ENCODE measurements at regions not wholly inside any gene's neighbourhood (a gene's known extent, or its start where the extent isn't known, plus 50 kb on each side); places are given as distances from the start of the nearest gene placed in this dataset.

GRCh38 chr10:23981520-23982309, 227.2 kb upstream of the KIAA1217 start:
- 85% methylated on average over 3 of the region's 3 CpGs; no CpG with 5 or more reads in 1 of the 2 experiments for WGBS, 2 experiments (ENCODE audit: extremely low coverage in 1 of 2, insufficient coverage in 1 of 2, insufficient read length in 1 of 2, insufficient replicate concordance in 2 of 2, low coverage in 1 of 2, low lambda C conversion rate in 2 of 2, missing lambda C conversion rate in 1 of 2)
- H3K56ac ChIP-seq (replicated peaks; ENCODE audit: insufficient read length, low read depth, low read length), result no peak overlapping the region
- H2AK5ac ChIP-seq (ENCODE audit: low read depth, low read length), result no peak overlapping the region
- H4K20me1 ChIP-seq (replicated peaks in 1 of 2; ENCODE audit: control insufficient read depth in 1 of 2, insufficient read depth in 2 of 2, low read length in 2 of 2), result no peaks in the 10 kb centered on the region
- POLR2A ChIA-PET (ENCODE audit: partially characterized antibody), result no interaction called here
- DNase-seq (ENCODE audit: low read depth in 1 of 2, low spot score in 2 of 2) (no peak), FAIRE-seq (no peak)
- no peaks in the 10 kb centered on the region for H3K79me1 ChIP-seq (ENCODE audit: low read depth, low read length)
- H3K18ac ChIP-seq (ENCODE audit: extremely low read depth, low read length), result no peak overlapping the region
- H3K23me2 ChIP-seq (ENCODE audit: low read depth, low read length), result no peaks in the 10 kb centered on the region
- H3K4me2 ChIP-seq (ENCODE audit: insufficient read depth in 1 of 2, low read depth in 2 of 2, low read length in 2 of 2), result no peak overlapping the region
- H2BK12ac ChIP-seq (ENCODE audit: low read depth, low read length), result no peak overlapping the region
- no peak overlapping the region for H3K27ac ChIP-seq (ENCODE audit: low read depth, low read length)
- H3K23ac ChIP-seq (ENCODE audit: insufficient read length), result no peak overlapping the region
- no peak overlapping the region for H2BK15ac ChIP-seq (ENCODE audit: low read length)
- H3K14ac ChIP-seq (ENCODE audit: insufficient read length), result no peak overlapping the region
- H3K36me3 ChIP-seq (ENCODE audit: control insufficient read depth in 2 of 4, insufficient read depth in 4 of 4, low read length in 3 of 4), result no peaks in the 10 kb centered on the region
- H2BK120ac ChIP-seq (replicated peaks; ENCODE audit: low read depth, low read length), result no peak overlapping the region
- TF ChIP-seq CTCF (IDR thresholded peaks at IDR 0.05; ENCODE audit: control extremely low read depth in 1 of 3, insufficient read depth in 1 of 3, low read depth in 1 of 3, low read length in 3 of 3), result peak in 1 of 3 experiments; percentile 13; a peak in 1 of 4 replicates
- no peak for TF ChIP-seq RNF2 (IDR thresholded peaks at IDR 0.05; ENCODE audit: borderline replicate concordance, low read depth, low read length, missing control alignments, poor library complexity, severe bottlenecking)
- no peak overlapping the region for H4K8ac ChIP-seq (ENCODE audit: extremely low read depth, insufficient read depth, low read length)
- CTCF ChIA-PET (ENCODE audit: partially characterized antibody), result interaction anchor here (0.5 to 1.8 kb wide), 12 partner anchors 12 to 918 kb away, joined by 3 to 5 read pairs (median 3); no protein-coding TSS in a partner anchor
- H3K4me1 ChIP-seq (replicated peaks in 1 of 4; ENCODE audit: control insufficient read depth in 3 of 4, insufficient read depth in 4 of 4, low read length in 3 of 4), result peaks cover 0 to 2% (median 0%) of the 10 kb centered on the region in 4 experiments; a peak in 1 of 7 replicates
- H3K4ac ChIP-seq (replicated peaks; ENCODE audit: insufficient read length, low read depth, low read length), result no peak overlapping the region
- H2BK5ac ChIP-seq (ENCODE audit: low read depth, low read length), result no peak overlapping the region
- no peaks in the 10 kb centered on the region for H3K9me3 ChIP-seq (ENCODE audit: insufficient read depth in 2 of 2, low read depth in 1 of 2, low read length in 1 of 2)
- no peaks in the 10 kb centered on the region for H3K27me3 ChIP-seq (replicated peaks in 1 of 4; ENCODE audit: control insufficient read depth in 3 of 4, extremely low read depth in 1 of 4, insufficient read depth in 3 of 4, low read length in 3 of 4)
- H2AFZ ChIP-seq (ENCODE audit: low read length), result peak overlapping the region; percentile 95; the same call in 1 of the 2 replicates
- H3K79me2 ChIP-seq (ENCODE audit: control insufficient read depth in 1 of 2, insufficient read depth in 2 of 2, low read length in 2 of 2), result no peaks in the 10 kb centered on the region
- no peak overlapping the region for H4K91ac ChIP-seq (replicated peaks; ENCODE audit: insufficient read length, low read length)
- H3K9ac ChIP-seq (replicated peaks in 1 of 4; ENCODE audit: extremely low read depth in 1 of 4, low read depth in 3 of 4, low read length in 3 of 4), result no peak overlapping the region
- no peak overlapping the region for H2BK20ac ChIP-seq (ENCODE audit: low read length)
- no peak overlapping the region for H3K4me3 ChIP-seq (ENCODE audit: extremely low read depth in 1 of 4, insufficient read depth in 2 of 4, low read depth in 3 of 4, low read length in 4 of 4)
- H4K5ac ChIP-seq (ENCODE audit: insufficient read length, low read depth, low read length), result no peak overlapping the region
